ENCODE measurements at regions not wholly inside any gene's neighbourhood (a gene's known extent, or its start where the extent isn't known, plus 50 kb on each side); places are given as distances from the start of the nearest gene placed in this dataset.

DNA sequence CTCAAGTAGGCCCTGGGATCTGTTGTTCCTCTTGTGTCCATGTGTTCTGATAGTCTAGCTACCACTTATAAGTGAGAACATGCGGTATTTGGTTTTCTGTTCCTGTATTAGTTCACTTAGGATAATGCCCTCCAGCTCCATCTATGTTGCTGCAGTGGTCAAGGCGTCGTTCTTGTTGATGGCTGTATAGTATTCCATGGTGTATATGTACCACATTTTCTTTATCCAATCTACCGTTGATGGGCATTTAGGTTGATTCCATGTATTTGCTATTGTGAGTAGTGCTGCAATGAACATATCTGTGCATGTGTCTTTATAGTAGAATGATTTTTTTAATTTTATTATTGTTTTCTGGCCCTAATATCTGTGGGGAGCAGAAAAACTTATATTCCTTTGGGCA lies 74.3 kb downstream of the MAT2B start:
- ATAC-seq = no peak
- H3K9ac ChIP-seq (ENCODE audit: insufficient read depth, low read depth, low read length) = no peak overlapping the region
- H2AFZ ChIP-seq (ENCODE audit: low read length) = no peak overlapping the region
- H3K9me3 ChIP-seq (ENCODE audit: low read length) = no peaks in the 10 kb centered on the region
- no peaks in the 10 kb centered on the region for H3K79me2 ChIP-seq (ENCODE audit: insufficient read depth, low read length)
- H4K20me1 ChIP-seq (ENCODE audit: insufficient read depth, low read length) = no peaks in the 10 kb centered on the region
- H3K27ac ChIP-seq (ENCODE audit: extremely low read length, insufficient read depth, low read length) = no peak overlapping the region
- no peaks in the 10 kb centered on the region for H3K4me1 ChIP-seq (ENCODE audit: insufficient read depth, low read length)
- DNase-seq (ENCODE audit: low spot score) = no peak
- ChIA-PET CTCF (ENCODE audit: low intra/inter-chr PET ratio, low total read pairs) (no interaction called here), POLR2A (no interaction called here)
- H3K27me3 ChIP-seq (ENCODE audit: control insufficient read depth in 1 of 2, insufficient read depth in 2 of 2, low read length in 2 of 2) = 0 out of 5 replicates have a peak, but pooled peaks cover 0 to 3% of the 10 kb centered on the region in 2 experiments
- H3K4me2 ChIP-seq (ENCODE audit: low read depth, low read length) = no peak overlapping the region
- no peak for TF ChIP-seq ZNF468 (CRISPR knock-in tag; IDR thresholded peaks at IDR 0.05)
- no peak for TF ChIP-seq ARNT (IDR thresholded peaks at IDR 0.05)
- no peak for TF ChIP-seq ZBTB8A (CRISPR knock-in tag; IDR thresholded peaks at IDR 0.05; ENCODE audit: borderline replicate concordance, low read depth)
- TF ChIP-seq RARA (CRISPR knock-in tag; IDR thresholded peaks at IDR 0.05) = no peak
- TF ChIP-seq, protein P1, sequence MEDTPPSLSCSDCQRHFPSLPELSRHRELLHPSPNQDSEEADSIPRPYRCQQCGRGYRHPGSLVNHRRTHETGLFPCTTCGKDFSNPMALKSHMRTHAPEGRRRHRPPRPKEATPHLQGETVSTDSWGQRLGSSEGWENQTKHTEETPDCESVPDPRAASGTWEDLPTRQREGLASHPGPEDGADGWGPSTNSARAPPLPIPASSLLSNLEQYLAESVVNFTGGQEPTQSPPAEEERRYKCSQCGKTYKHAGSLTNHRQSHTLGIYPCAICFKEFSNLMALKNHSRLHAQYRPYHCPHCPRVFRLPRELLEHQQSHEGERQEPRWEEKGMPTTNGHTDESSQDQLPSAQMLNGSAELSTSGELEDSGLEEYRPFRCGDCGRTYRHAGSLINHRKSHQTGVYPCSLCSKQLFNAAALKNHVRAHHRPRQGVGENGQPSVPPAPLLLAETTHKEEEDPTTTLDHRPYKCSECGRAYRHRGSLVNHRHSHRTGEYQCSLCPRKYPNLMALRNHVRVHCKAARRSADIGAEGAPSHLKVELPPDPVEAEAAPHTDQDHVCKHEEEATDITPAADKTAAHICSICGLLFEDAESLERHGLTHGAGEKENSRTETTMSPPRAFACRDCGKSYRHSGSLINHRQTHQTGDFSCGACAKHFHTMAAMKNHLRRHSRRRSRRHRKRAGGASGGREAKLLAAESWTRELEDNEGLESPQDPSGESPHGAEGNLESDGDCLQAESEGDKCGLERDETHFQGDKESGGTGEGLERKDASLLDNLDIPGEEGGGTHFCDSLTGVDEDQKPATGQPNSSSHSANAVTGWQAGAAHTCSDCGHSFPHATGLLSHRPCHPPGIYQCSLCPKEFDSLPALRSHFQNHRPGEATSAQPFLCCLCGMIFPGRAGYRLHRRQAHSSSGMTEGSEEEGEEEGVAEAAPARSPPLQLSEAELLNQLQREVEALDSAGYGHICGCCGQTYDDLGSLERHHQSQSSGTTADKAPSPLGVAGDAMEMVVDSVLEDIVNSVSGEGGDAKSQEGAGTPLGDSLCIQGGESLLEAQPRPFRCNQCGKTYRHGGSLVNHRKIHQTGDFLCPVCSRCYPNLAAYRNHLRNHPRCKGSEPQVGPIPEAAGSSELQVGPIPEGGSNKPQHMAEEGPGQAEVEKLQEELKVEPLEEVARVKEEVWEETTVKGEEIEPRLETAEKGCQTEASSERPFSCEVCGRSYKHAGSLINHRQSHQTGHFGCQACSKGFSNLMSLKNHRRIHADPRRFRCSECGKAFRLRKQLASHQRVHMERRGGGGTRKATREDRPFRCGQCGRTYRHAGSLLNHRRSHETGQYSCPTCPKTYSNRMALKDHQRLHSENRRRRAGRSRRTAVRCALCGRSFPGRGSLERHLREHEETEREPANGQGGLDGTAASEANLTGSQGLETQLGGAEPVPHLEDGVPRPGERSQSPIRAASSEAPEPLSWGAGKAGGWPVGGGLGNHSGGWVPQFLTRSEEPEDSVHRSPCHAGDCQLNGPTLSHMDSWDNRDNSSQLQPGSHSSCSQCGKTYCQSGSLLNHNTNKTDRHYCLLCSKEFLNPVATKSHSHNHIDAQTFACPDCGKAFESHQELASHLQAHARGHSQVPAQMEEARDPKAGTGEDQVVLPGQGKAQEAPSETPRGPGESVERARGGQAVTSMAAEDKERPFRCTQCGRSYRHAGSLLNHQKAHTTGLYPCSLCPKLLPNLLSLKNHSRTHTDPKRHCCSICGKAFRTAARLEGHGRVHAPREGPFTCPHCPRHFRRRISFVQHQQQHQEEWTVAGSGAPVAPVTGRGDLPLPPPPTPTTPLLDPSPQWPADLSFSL (CRISPR knock-in tag; IDR thresholded peaks at IDR 0.05) = no peak
- TF ChIP-seq REL (CRISPR knock-in tag; conservative IDR thresholded peaks at IDR 0.05) = no peak
- TF ChIP-seq RAD51 (IDR thresholded peaks at IDR 0.05; ENCODE audit: borderline replicate concordance) = no peak
- no peak for TF ChIP-seq NFATC3 (CRISPR knock-in tag; IDR thresholded peaks at IDR 0.05)
- TF ChIP-seq ZFP82 (CRISPR knock-in tag; IDR thresholded peaks at IDR 0.05; ENCODE audit: borderline replicate concordance) = no peak
- TF ChIP-seq, protein P2, sequence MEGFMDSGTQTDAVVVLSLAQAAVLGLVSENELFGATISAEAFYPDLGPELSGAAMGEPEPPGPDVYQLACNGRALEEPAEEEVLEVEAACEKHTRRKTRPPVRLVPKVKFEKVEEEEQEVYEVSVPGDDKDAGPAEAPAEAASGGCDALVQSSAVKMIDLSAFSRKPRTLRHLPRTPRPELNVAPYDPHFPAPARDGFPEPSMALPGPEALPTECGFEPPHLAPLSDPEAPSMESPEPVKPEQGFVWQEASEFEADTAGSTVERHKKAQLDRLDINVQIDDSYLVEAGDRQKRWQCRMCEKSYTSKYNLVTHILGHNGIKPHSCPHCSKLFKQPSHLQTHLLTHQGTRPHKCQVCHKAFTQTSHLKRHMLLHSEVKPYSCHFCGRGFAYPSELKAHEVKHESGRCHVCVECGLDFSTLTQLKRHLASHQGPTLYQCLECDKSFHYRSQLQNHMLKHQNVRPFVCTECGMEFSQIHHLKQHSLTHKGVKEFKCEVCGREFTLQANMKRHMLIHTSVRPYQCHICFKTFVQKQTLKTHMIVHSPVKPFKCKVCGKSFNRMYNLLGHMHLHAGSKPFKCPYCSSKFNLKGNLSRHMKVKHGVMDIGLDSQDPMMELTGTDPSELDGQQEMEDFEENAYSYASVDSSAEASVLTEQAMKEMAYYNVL (CRISPR knock-in tag; IDR thresholded peaks at IDR 0.05; ENCODE audit: borderline replicate concordance) = no peak
- no peak for TF ChIP-seq SMARCC2 (IDR thresholded peaks at IDR 0.05)
- no peak for TF ChIP-seq HDAC1 (CRISPR knock-in tag; IDR thresholded peaks at IDR 0.05)
- TF ChIP-seq, protein P3, sequence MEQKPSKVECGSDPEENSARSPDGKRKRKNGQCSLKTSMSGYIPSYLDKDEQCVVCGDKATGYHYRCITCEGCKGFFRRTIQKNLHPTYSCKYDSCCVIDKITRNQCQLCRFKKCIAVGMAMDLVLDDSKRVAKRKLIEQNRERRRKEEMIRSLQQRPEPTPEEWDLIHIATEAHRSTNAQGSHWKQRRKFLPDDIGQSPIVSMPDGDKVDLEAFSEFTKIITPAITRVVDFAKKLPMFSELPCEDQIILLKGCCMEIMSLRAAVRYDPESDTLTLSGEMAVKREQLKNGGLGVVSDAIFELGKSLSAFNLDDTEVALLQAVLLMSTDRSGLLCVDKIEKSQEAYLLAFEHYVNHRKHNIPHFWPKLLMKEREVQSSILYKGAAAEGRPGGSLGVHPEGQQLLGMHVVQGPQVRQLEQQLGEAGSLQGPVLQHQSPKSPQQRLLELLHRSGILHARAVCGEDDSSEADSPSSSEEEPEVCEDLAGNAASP (CRISPR knock-in tag; IDR thresholded peaks at IDR 0.05; ENCODE audit: borderline replicate concordance) = no peak
- TF ChIP-seq, protein P4, sequence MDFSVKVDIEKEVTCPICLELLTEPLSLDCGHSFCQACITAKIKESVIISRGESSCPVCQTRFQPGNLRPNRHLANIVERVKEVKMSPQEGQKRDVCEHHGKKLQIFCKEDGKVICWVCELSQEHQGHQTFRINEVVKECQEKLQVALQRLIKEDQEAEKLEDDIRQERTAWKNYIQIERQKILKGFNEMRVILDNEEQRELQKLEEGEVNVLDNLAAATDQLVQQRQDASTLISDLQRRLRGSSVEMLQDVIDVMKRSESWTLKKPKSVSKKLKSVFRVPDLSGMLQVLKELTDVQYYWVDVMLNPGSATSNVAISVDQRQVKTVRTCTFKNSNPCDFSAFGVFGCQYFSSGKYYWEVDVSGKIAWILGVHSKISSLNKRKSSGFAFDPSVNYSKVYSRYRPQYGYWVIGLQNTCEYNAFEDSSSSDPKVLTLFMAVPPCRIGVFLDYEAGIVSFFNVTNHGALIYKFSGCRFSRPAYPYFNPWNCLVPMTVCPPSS (IDR thresholded peaks at IDR 0.05) = no peak
- TF ChIP-seq SP4 (CRISPR knock-in tag; IDR thresholded peaks at IDR 0.05) = no peak
- no peak overlapping the region for H3K4me3 ChIP-seq (replicated peaks in 1 of 3; ENCODE audit: insufficient read depth in 1 of 3, low read depth in 2 of 3, low read length in 3 of 3)
- intact Hi-C loops (cut with micrococcal nuclease; ENCODE audit: unreplicated experiment) = no loop called here
- no TSS peak for BruUV-seq (replicated peaks)
- no peaks in the 10 kb centered on the region for H3K36me3 ChIP-seq (replicated peaks in 1 of 2; ENCODE audit: control insufficient read depth in 1 of 2, insufficient read depth in 2 of 2, low read length in 2 of 2)
- FAIRE-seq = no peak
- 18% methylated on average over 4 of the region's 4 CpGs for WGBS (ENCODE audit: low lambda C conversion rate)
- in situ Hi-C loops (cut with HindIII; ENCODE audit: extremely low pct_ligation_motif_present, low pct_unique_long_range_greater_than_20kb) = no loop called here
